ENCODE measurements at regions not wholly inside any gene's neighbourhood (a gene's known extent, or its start where the extent isn't known, plus 50 kb on each side); places are given as distances from the start of the nearest gene placed in this dataset.
"Not testable (repeated sequence)": the region's sequence is repeated elsewhere in the genome, so short reads cannot be mapped to it uniquely, and the experiment has no call there.

DNA sequence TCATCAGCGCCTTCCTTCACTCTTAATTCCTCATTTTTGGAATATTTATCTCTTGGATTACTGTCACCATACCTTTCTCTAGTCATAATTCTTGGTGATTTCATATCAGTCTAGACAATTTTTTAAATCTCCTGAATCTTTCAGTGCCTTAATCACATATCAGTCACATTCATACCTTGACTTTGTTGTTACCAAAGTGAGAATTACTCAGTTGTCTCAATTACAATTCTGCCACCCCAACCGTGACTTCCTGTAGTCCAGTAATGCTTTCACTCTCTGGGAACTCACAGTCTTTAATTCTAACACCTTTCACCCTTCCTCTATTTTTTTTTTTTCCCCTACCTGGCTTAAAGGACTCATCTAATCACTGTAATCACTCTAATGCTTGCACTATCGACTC, 1275.3 kb upstream of the TENM3 start:
- DNase-seq (ENCODE audit: low read depth in 3 of 3) = no peak

GRCh38 chr4:180973894-180974293, 1269.3 kb upstream of the TENM3 start:
- no peak for DNase-seq (ENCODE audit: low read depth in 3 of 3)

- no peak for DNase-seq (ENCODE audit: low read depth in 3 of 3)
Measured at GRCh38 chr4:180990931-180991330, 1252.3 kb upstream of the TENM3 start.

DNA sequence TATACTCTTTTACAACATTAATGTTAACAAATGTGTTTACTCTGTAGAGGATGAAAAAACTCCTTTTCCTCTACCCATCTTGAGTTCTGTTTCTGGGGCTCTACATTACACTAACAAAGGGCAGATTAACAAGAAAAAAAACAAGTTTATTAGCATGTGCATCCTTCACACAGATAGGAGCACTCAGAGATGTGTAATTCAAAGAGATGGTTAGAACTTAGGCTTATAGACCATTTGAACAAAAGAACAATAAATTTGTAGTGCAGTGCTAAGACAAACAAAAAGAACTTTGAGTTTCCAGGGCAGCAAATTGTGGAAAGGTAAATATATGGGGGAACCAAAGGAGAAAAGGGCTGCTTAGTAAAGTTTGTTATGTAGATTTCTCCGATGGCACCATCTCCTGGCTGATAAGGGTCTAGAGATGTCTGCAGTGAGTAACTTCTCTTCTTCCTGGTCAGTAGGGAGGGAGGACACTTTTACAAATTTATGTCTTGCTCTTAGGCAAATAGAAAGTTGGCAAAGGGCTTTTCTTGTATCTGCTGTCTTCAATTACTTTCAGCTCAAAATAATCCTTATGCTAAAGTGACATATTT, 1249.9 kb upstream of the TENM3 start:
- no peak for DNase-seq (ENCODE audit: low read depth in 3 of 3)

DNA sequence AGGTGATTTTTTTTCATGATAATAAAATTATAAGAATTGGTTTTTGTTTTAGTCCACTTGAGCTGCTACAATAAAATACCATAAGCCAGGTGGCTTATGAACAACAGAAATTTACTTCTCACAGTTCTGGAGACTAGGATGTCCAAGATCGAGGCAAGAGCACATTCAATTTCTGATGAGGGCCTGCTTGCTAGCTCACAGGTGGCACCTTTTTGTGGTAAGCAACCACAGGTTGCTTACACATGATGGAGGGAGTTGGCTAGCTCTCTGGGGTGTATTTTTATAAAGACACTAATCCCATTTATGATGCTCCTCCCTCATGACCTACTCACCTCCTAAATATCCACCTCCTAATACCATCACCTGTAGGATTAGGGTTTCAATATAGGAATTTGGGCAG, 1248.5 kb upstream of the TENM3 start:
- no peak for DNase-seq (ENCODE audit: low read depth in 3 of 3)

- no peak for DNase-seq (ENCODE audit: low read depth in 3 of 3)
Measured at GRCh38 chr4:180999217-180999616, 1244.0 kb upstream of the TENM3 start.

GRCh38 chr4:181004056-181004455, 1239.1 kb upstream of the TENM3 start:
- DNase-seq (ENCODE audit: low read depth in 3 of 3) = no peak

DNA sequence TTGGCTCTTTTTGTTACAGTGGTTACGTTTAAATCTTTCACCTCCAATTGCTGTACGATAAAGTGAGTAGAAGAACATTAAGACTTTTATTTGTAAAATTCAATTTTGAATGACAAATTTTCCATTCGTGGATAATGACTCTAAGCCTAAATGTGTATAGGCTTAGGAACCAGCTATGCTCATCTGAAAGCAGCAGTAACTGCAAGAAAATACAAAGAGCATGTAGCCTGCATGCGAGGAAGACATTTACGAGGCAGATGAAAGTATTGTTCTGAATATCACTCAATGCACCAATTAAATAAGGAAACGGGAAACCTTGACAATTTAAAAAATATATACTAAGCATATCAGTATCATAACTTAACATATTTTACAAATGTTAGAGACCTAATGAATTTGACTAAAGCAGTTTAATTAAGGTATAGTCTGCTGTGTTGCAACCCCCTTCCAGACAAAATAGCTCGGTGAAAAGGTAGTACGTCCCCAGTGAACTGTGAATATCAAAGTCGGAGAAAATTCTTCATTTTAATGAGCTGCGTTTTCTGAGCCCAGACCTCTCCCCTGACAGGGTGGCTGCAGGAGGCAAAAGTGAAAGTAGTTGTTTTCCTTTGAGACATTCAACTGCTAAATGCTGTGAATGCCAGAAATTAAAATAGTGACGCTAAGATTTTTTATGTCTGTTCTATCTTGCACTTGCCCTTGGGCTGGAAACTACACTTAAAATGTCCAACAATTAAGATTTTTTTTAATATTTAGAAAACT, 1236.5 kb upstream of the TENM3 start:
- DNase-seq (ENCODE audit: low read depth in 3 of 3) = no peak

- no peak for DNase-seq (ENCODE audit: low read depth in 3 of 3)
Measured at GRCh38 chr4:181007751-181008150, 1235.5 kb upstream of the TENM3 start.

- no peak for DNase-seq (ENCODE audit: low read depth in 3 of 3)
Measured at GRCh38 chr4:181008164-181008563, 1235.0 kb upstream of the TENM3 start.

DNA sequence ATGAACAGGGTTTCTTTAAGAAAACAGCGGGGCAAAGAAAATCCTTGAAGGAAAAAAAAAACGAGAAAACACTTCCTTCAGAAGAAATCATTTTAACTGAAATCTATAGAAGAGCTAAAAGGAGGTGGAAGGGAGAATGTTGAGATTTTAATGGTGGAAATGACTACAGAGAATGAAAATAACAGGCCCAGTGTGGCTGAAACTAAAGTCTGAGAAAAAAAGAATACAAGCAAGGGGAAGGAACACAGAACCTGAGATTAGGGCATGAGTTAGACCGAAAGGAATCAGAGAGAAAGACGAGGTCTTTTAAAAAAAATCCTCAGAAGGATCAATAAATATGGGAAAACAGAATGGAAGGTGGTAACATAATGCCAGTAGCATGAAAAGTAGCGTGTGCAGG, 1230.0 kb upstream of the TENM3 start:
- no peak for DNase-seq (ENCODE audit: low read depth in 3 of 3)

GRCh38 chr4:181017038-181017437, 1226.2 kb upstream of the TENM3 start:
- no peak for DNase-seq (ENCODE audit: low read depth in 3 of 3)

DNA sequence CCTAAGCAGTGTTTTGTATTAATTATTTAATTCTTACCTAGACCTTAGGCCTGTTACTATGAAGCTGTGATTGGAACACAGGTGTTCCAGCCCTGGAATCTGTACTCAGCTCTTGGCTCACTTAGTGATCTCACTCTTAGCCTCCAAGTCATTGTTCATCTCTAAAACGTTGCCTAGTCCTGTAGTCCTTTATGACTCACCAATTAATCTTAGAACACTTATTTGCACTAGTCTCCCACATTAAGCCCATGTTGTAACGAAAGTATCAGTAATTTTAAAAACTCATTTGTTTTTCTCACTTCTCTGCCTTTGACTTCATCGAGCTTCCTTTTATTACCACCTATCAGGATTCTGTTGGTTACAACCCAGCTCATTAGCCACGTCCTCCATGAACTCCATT, 1224.7 kb upstream of the TENM3 start:
- no peak for DNase-seq (ENCODE audit: low read depth in 3 of 3)

GRCh38 chr4:181018913-181019312, 1224.3 kb upstream of the TENM3 start:
- DNase-seq (ENCODE audit: low read depth in 3 of 3) = no peak

- DNase-seq (ENCODE audit: low read depth in 3 of 3) = no peak
Measured at GRCh38 chr4:181020456-181020855, 1222.7 kb upstream of the TENM3 start.

DNA sequence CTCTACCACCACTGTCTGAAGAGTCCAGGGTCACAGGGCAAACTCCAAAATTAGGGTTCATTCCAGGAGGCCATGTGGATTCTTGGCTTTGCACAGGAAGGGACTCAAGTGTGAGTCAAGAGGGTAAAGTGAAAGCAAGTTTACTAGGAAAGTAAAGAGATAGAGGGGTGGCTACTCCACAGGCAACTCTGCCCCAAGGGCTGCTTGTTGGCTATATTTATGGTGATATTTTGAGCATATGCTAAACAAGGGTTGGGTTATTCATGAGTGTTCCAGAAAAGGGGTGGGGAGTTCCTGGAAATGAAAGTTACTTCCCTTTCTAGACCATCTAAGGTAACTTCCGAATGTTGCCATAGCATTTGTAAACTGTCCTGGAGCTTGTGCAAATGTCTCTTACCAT, 1222.0 kb upstream of the TENM3 start:
- DNase-seq (ENCODE audit: low read depth in 3 of 3) = no peak

DNA sequence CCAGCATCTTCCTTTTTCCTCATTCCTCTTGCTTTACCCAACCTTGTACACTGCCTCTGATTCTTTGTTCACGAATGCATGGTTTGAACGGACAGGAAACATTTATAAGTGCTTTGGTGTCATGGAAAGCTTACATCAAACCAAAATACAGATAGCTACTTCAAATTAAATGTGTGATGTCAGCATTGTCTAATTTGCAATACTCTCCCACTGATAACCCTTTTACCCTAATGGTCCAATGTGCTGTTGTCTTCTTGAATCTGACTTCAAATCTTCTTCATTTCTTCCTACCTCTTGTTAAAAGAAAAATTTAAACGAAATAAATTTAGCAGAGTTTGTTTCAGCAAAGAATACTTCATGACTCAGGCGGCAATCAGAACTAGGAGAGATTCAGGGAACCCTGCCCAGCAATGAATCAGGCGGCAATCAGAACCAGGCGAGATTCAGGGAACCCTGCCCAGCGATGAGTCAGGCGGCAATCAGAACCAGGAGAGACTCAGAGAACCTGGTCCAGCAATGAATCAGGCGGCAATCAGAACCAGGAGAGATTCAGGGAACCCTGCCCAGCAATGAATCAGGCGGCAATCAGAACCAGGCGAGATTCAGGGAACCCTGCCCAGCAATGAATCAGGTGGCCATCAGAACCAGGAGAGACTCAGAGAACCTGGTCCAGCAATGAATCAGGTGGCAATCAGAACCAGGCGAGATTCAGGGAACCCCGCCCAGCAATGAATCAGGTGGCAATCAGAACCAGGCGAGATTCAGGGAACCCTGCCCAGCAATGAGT, 1212.9 kb upstream of the TENM3 start:
- DNase-seq (ENCODE audit: low read depth in 3 of 3) = not testable (repeated sequence)

DNA sequence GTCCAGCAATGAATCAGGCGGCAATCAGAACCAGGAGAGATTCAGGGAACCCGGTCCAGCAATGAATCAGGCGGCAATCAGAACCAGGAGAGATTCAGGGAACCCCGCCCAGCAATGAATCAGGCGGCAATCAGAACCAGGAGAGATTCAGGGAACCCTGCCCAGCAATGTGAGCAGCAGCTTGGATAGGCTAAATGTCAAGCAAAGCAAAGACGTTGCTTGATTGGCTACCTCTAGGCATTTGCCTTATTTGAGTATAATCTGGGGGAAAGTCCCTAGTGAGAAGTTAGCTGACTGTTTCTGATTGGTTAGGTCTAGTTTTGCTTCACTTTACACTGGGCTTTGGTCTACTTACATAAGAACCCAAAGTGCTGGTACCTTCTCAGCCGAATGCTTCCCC, 1212.2 kb upstream of the TENM3 start:
- no peak for DNase-seq (ENCODE audit: low read depth in 3 of 3)

DNA sequence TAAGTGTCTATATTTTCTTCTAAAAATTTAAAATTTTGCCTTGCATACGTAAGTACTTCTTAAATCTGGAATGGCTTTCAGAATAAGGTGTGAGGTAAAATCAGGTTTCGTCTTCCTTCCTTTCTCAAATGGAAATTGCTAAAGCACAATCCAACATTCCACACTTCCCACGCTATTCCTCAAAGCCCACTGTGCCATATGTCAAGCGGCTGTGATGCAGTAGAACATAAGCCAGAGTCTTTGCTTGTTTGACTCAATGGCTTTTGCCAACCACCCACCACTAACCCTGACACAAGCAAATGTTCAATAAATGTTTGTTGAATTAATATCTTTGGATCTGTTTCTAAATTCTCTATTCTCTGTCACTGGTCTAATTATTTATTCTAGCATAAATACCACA, 1199.7 kb upstream of the TENM3 start:
- no peak for DNase-seq (ENCODE audit: low read depth in 3 of 3)

DNA sequence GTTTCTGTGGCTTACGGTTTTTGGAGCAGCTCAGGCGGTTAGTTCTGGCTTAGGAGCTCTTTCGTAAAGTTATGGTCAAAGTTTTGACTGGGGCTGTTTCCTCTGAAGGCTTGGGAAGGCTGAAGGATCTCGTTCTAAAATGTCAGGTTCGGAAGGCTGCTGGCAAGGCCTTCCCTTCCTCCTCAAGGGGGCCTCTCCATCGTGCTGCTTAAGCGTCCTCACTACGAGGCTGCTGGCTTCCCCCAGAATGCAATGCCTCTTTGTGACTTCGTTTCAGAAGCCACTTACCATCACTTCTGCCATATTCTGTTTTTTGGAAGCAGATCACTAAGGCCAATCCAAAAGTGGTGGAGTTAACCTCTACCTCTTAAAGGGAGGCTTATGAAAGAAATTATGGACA, 1196.4 kb upstream of the TENM3 start:
- no peak for DNase-seq (ENCODE audit: low read depth in 3 of 3)

- DNase-seq (ENCODE audit: low read depth in 3 of 3) = no peak
Measured at GRCh38 chr4:181051931-181052330, 1191.3 kb upstream of the TENM3 start.

GRCh38 chr4:181061787-181062186, 1181.4 kb upstream of the TENM3 start:
- DNase-seq (ENCODE audit: low read depth in 3 of 3) = no peak

GRCh38 chr4:181063212-181063611, 1180.0 kb upstream of the TENM3 start:
- no peak for DNase-seq (ENCODE audit: low read depth in 3 of 3)
